ENCODE measurements at regions not wholly inside any gene's neighbourhood (a gene's known extent, or its start where the extent isn't known, plus 50 kb on each side); places are given as distances from the start of the nearest gene placed in this dataset.

GRCh38 chr3:65169961-65170360 is 482.2 kb upstream of the ADAMTS9 start:
- Histone ChIP-seq H3K27me3 (replicated peaks; ENCODE audit: insufficient read depth) (0 out of 2 replicates have a peak, but pooled peaks cover 14% of the 10 kb centered on the region), H3K4me2 (ENCODE audit: unreplicated experiment) (peak overlapping the region; percentile 63), H3K4me3 (no peak overlapping the region), H4K20me1 (ENCODE audit: insufficient read depth) (no peaks in the 10 kb centered on the region), H3K9me3 (ENCODE audit: low read depth) (no peaks in the 10 kb centered on the region), H2AFZ (peak overlapping the region; percentile 64; the same call in 1 of the 2 replicates), H3K27ac (no peak overlapping the region), H3F3A (ENCODE audit: insufficient read depth) (no peaks in the 10 kb centered on the region), H3K4me1 (ENCODE audit: insufficient read depth) (peaks cover 6% of the 10 kb centered on the region), H3K9ac (no peak overlapping the region), H3K9me2 (ENCODE audit: insufficient read depth) (no peaks in the 10 kb centered on the region), H3K79me2 (ENCODE audit: insufficient read depth) (no peaks in the 10 kb centered on the region), H3K36me3 (ENCODE audit: low read depth) (no peaks in the 10 kb centered on the region)
- 6 to 7% methylated on average over 3 of the region's 3 CpGs for WGBS, 2 experiments (ENCODE audit: low coverage in 1 of 2, low lambda C conversion rate in 2 of 2, missing lambda C conversion rate in 2 of 2)
- TF ChIP-seq EZH2 (IDR thresholded peaks at IDR 0.05; ENCODE audit: insufficient read depth, poor library complexity, severe bottlenecking) (no peak), EZH2phosphoT487 (IDR thresholded peaks at IDR 0.05; ENCODE audit: insufficient read depth, low read depth) (no peak)
- peak; percentile 10 for DNase-seq
- in situ Hi-C loops (cut with MboI), result no loop called here

GRCh38 chr3:65168547-65168946 is 480.7 kb upstream of the ADAMTS9 start:
- no peak for DNase-seq
- no peaks in the 10 kb centered on the region for H3K9me3 ChIP-seq (ENCODE audit: low read depth)
- no peak overlapping the region for H3K4me3 ChIP-seq
- H3K27me3 ChIP-seq (replicated peaks; ENCODE audit: insufficient read depth), result 0 out of 2 replicates have a peak, but pooled peaks cover 17% of the 10 kb centered on the region
- no peaks in the 10 kb centered on the region for H3F3A ChIP-seq (ENCODE audit: insufficient read depth)
- 88 to 94% methylated on average over 4 of the region's 4 CpGs for WGBS, 2 experiments (ENCODE audit: low coverage in 1 of 2, low lambda C conversion rate in 2 of 2, missing lambda C conversion rate in 2 of 2)
- H4K20me1 ChIP-seq (ENCODE audit: insufficient read depth), result no peaks in the 10 kb centered on the region
- no peak for TF ChIP-seq EZH2 (IDR thresholded peaks at IDR 0.05; ENCODE audit: insufficient read depth, poor library complexity, severe bottlenecking)
- TF ChIP-seq EZH2phosphoT487 (IDR thresholded peaks at IDR 0.05; ENCODE audit: insufficient read depth, low read depth), result no peak
- H3K4me1 ChIP-seq (ENCODE audit: insufficient read depth), result peaks cover 6% of the 10 kb centered on the region
- no peak overlapping the region for H3K9ac ChIP-seq
- H3K27ac ChIP-seq, result no peak overlapping the region
- H3K79me2 ChIP-seq (ENCODE audit: insufficient read depth), result no peaks in the 10 kb centered on the region
- H3K9me2 ChIP-seq (ENCODE audit: insufficient read depth), result no peaks in the 10 kb centered on the region
- no peaks in the 10 kb centered on the region for H3K36me3 ChIP-seq (ENCODE audit: low read depth)
- no peak overlapping the region for H2AFZ ChIP-seq
- H3K4me2 ChIP-seq (ENCODE audit: unreplicated experiment), result no peak overlapping the region
- in situ Hi-C loops (cut with MboI), result no loop called here

DNA sequence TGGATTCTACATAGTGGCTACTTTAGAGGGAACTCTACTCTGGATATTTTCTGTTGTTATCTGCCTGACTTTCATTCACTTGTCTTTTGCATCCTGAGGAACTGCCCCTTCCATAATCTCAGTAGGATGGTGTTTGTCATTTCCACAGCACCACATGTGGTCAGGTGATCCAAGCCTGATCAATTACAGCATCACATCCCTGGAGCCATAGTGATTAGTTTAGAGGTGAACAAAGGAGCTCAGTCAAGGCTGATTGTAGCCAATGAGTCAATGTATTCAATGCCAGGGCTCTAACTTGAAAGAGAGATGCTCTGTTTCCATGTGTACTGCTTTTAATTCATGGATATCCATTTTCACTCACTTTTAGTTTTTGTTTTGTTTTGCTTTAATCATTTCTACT is 478.7 kb upstream of the ADAMTS9 start:
- DNase-seq, result no peak
- no peaks in the 10 kb centered on the region for H3K9me3 ChIP-seq (ENCODE audit: low read depth)
- no peak overlapping the region for H3K27ac ChIP-seq
- H3K79me2 ChIP-seq (ENCODE audit: insufficient read depth), result no peaks in the 10 kb centered on the region
- no peak overlapping the region for H3K9ac ChIP-seq
- no peaks in the 10 kb centered on the region for H4K20me1 ChIP-seq (ENCODE audit: insufficient read depth)
- H3K27me3 ChIP-seq (replicated peaks; ENCODE audit: insufficient read depth), result 0 out of 2 replicates have a peak, but pooled peaks cover 23% of the 10 kb centered on the region
- H3F3A ChIP-seq (ENCODE audit: insufficient read depth), result no peaks in the 10 kb centered on the region
- no peaks in the 10 kb centered on the region for H3K9me2 ChIP-seq (ENCODE audit: insufficient read depth)
- H3K4me3 ChIP-seq, result no peak overlapping the region
- in situ Hi-C loops (cut with MboI), result no loop called here
- H3K4me2 ChIP-seq (ENCODE audit: unreplicated experiment), result no peak overlapping the region
- no peak for TF ChIP-seq EZH2phosphoT487 (IDR thresholded peaks at IDR 0.05; ENCODE audit: insufficient read depth, low read depth)
- TF ChIP-seq EZH2 (IDR thresholded peaks at IDR 0.05; ENCODE audit: insufficient read depth, poor library complexity, severe bottlenecking), result no peak
- no peaks in the 10 kb centered on the region for H3K36me3 ChIP-seq (ENCODE audit: low read depth)
- H3K4me1 ChIP-seq (ENCODE audit: insufficient read depth), result peaks cover 6% of the 10 kb centered on the region
- no peak overlapping the region for H2AFZ ChIP-seq

DNA sequence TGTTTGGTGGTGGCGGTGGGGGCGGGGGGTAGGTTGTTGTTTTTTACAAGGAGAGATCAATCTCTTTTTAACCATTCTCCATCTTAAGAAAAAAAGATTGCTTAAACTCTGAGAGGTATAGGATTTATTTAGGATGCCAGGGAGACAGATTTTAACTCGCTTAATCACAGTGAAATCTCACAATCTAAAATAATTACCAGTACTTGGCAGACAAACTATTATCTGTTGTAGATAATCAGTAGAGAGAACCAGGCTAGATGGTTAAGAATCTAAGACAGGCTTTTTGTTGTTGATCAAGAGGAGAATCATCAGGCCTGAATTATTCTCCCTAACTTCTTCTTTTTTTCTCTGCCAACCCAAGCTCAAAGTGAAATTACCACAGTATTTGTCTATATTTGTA is 470.2 kb upstream of the ADAMTS9 start:
- in situ Hi-C loops (cut with MboI), result no loop called here

More for the DNA sequence above, 470.2 kb upstream of the ADAMTS9 start:
- H3K79me2 ChIP-seq (ENCODE audit: insufficient read depth), result no peaks in the 10 kb centered on the region
- no peak overlapping the region for H3K9ac ChIP-seq
- no peak overlapping the region for H3K4me3 ChIP-seq
- H3K4me2 ChIP-seq (ENCODE audit: unreplicated experiment), result no peak overlapping the region
- no peak for DNase-seq
- no peak overlapping the region for H3K27ac ChIP-seq
- no peaks in the 10 kb centered on the region for H3K36me3 ChIP-seq (ENCODE audit: low read depth)
- no peaks in the 10 kb centered on the region for H3K4me1 ChIP-seq (ENCODE audit: insufficient read depth)
- no peaks in the 10 kb centered on the region for H3K9me3 ChIP-seq (ENCODE audit: low read depth)
- no peaks in the 10 kb centered on the region for H3K9me2 ChIP-seq (ENCODE audit: insufficient read depth)
- H2AFZ ChIP-seq, result no peak overlapping the region
- H4K20me1 ChIP-seq (ENCODE audit: insufficient read depth), result no peaks in the 10 kb centered on the region
- WGBS, 2 experiments (ENCODE audit: low coverage in 1 of 2, low lambda C conversion rate in 2 of 2, missing lambda C conversion rate in 2 of 2), result 69 to 87% methylated on average over 3 of the region's 3 CpGs
- no peaks in the 10 kb centered on the region for H3F3A ChIP-seq (ENCODE audit: insufficient read depth)
- no peak for TF ChIP-seq EZH2 (IDR thresholded peaks at IDR 0.05; ENCODE audit: insufficient read depth, poor library complexity, severe bottlenecking)
- TF ChIP-seq EZH2phosphoT487 (IDR thresholded peaks at IDR 0.05; ENCODE audit: insufficient read depth, low read depth), result no peak
- H3K27me3 ChIP-seq (replicated peaks; ENCODE audit: insufficient read depth), result peaks cover 6% of the 10 kb centered on the region; the same call in 1 of the 2 replicates
